ENCODE measurements at regions not wholly inside any gene's neighbourhood (a gene's known extent, or its start where the extent isn't known, plus 50 kb on each side); places are given as distances from the start of the nearest gene placed in this dataset.
"Not testable (repeated sequence)": the region's sequence is repeated elsewhere in the genome, so short reads cannot be mapped to it uniquely, and the experiment has no call there.

DNA sequence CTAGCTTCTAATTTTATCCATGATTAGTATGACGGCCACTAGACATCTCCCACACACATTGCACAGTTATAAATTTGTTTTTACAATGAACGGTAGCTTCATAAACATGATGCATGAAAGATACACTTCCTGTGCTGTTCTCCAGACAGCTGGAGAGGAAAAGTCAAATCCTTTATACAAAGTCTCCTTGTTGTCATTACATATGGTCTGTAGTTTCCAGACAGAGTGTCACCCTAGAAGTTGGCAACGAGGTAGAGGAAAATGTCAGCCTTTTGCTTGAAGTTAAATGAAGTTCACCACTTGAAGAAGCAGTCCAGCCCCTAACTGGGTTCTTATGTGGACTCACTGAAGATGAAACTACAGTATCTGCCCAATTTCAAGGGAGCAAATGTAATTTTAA, 253.0 kb upstream of the P2RY1 start:
- DNase-seq (ENCODE audit: low read depth): no peak

GRCh38 chr3:152583963-152584362, 251.0 kb upstream of the P2RY1 start:
- no peak for DNase-seq (ENCODE audit: low read depth)

DNA sequence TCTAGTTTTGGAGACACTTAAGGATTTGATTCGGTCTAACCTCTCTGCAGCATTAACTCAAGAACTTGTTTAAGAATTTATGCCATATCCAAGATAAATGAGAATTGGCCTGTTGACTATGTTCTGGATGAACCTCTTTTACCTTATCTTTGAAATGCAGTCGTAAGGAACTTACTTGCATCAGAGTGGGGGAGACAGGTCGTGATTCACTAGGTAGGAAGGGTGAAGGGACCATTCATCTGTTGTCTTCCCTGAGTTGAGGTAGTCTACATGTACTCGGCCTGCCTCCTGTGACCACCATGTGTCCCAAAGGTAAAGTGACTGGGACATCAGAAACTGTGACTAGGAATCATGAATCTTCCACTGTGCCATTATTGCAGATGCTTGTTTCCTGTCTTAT, 248.0 kb upstream of the P2RY1 start:
- no peak for DNase-seq (ENCODE audit: low read depth)

DNA sequence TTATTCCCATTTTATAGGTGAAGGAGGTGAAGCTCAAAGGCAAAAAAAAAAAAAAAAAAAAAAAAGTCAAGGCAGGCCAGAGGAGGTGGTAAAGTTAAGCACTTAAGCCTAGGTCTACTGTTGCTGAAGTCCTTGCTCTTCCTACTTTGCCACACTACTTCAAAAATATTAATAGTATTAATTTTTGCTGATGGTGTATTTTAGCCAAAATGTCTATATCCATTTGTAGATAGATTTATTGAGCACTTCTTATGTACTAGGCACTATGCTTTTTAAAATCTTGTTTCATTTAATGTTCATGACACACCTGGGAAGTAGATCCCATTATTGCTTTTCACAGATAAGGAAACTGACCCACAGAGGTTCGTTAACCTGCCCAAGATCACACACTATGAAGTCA, 247.1 kb upstream of the P2RY1 start:
- DNase-seq (ENCODE audit: low read depth): no peak

DNA sequence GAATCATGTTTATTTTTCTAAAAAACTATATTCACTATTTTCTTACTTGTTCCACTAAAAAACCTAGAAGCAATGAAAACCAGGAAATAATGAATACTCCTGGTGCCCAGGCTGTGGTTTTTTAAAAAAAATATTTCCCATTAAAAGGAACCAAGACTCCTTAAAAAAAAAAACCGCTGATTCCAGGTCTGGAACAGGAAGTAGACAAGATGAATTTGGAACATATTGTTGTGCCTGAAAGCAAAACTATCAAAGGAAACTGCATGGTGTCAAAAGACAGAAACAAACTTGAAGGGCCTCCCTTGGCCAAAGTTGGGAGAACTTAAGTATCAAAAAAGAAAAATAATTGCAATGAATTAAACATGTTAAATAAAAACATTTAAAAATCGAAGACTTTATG, 245.3 kb upstream of the P2RY1 start:
- no peak for DNase-seq (ENCODE audit: low read depth)

DNA sequence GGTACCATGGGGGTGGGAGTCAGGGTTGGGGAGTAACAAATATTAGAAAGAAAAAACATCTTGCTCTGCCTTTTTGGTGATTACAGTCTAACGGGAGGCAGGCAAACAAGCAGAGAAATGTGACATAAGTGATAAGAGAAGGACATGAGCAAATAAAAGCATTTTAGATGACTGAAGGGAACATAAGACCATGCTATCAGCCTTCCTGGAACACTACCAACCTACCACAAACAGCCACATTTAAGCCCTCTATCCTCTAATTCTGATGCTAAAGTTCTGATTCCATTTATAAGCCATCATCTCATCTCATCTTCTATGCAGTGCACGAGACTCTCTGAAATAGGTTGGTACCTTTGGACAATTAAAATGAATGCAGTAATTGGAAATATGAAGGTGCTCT, 243.4 kb upstream of the P2RY1 start:
- DNase-seq (ENCODE audit: low read depth): no peak

DNA sequence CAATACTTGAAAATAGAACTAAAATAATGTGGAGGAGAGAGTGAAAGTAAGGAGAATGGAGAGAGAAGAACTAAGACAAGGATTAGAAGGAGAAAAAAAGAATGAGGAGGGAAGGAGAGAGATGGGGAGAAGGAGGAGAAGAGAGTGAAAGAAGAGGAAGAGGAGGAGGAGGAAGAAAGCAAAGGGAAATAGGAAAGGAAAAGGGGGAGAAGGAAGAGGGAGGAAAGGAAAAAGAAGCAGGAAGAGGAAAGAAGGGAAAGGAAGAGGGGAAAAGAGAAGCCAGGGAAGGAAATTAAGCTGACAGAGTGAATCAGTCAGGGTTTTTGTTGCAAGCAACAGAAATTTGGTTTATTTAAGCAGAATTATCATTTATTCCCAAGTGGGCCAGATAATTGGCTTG, 241.7 kb upstream of the P2RY1 start:
- no peak for DNase-seq (ENCODE audit: low read depth)

- peak; percentile 69 for DNase-seq (ENCODE audit: low read depth)
Observed at GRCh38 chr3:152595975-152596821, 238.7 kb upstream of the P2RY1 start.

DNA sequence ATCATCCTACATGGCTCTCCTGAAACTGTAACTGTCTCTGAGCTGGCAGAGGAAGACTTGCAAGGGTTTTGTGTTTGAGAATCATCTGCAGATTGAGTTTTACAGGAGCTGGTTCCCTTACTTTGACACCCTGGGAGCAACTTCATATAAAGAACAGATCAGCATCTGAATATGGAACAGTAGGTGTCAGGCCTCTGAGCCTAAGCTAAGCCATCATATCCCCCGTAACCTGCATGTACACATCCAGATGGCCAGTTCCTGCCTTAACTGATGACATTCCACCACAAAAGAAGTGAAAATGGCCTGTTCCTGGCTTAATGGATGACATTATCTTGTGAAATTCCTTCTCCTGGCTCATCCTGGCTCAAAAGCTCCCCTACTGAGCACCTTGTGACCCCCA, 238.1 kb upstream of the P2RY1 start:
- DNase-seq (ENCODE audit: low read depth): not testable (repeated sequence)

GRCh38 chr3:152606146-152606545, 228.8 kb upstream of the P2RY1 start:
- DNase-seq (ENCODE audit: low read depth): no peak

DNA sequence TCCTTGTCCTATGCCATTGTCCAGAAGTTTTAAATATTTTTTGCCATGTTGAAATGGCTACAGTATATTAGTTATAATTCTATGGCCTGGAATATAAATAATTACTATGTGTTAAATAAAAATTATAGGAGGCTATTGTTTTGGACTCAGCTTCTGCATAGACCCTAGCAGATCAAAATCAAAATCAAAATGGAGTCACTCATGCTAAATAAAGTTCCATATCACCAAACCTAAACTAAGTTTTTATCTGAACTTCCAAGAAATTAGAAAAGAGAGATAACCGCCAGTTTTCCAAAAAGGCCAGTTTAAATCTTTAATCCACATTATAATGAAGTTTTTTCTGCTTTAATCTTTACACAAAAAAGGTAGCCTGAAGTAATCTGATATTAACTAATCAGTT, 227.8 kb upstream of the P2RY1 start:
- DNase-seq (ENCODE audit: low read depth): no peak

DNA sequence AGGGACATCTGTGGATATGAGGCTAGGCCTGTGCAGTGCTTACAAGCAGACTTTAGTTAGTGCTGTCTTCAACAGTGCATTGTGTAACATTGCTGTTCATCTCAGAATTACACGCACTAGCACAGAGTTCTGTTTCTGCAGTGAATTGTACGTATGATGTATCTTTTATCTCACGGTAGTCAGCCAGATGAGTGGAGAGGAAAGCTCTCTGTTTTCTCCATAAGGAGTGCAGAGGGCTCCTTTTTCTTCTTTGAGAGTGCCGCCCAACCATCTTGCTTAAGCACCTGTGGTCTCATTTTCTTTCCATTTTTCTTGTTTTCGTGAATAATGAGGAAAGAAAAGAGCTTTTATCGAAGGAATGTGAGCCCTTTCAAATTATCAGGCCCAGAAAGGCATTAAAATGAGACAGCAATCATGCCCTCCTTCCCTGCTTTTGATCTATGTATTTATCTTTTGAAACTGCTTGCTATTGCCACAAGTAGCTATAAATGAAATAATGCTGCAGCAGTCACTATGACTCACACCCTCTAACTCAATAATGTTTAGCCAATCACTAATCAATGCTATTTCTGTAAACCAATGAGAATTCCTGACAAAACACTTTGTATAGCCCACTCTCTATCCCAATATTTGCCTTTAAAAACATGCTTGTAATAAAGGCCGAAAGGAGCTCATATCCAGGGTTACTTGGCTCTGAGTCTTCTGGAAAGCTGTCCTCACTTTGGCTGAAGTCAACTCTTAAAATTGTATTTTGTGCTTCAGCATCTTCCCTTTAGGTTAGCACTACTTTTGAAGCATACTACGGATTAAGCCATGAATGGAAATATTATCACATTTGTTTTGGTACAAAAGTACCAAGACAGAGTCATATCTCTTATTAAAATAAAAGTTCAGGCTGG, 226.0 kb upstream of the P2RY1 start:
- DNase-seq (ENCODE audit: low read depth): no peak

DNA sequence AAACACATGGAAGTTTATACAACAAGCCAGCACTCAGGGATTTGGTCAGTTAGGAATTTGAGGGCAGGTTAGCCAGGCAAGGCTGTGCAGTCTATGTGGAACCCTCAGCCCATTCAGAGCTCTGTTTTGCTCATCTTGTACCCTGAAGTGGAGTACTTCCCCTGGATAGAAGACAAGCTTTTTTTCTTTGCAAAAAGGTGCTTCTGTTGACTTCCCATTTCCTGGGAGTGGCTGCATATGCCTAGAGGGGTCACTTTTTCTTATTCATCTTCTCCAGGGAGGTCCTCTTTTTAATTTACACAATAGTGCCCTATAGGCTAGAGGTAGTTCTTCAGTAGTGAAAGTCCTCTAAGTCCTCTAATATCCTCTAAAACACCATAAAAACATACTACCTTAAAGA, 225.0 kb upstream of the P2RY1 start:
- no peak for DNase-seq (ENCODE audit: low read depth)

- no peak for DNase-seq (ENCODE audit: low read depth)
Observed at GRCh38 chr3:152610622-152611021, 224.3 kb upstream of the P2RY1 start.

DNA sequence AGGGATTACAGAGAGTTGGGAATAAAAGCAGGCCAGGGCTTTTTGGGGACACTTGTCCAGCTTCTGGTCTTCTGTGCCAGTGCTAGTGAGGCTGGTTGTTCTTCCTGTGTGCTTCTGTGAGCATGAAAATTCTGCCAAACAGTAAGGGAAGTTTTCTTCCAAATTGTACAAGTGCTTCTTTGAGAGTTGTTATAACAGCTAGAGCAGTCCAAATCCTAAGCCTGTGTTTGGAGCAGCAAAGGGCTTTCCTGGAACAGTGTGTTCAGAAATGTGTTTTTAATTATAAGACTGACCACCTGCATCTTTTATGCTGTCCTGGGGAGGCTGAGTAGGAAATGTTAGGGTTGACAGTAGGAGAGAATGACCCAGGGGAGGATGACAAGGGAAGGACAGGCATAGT, 223.0 kb upstream of the P2RY1 start:
- no peak for DNase-seq (ENCODE audit: low read depth)

DNA sequence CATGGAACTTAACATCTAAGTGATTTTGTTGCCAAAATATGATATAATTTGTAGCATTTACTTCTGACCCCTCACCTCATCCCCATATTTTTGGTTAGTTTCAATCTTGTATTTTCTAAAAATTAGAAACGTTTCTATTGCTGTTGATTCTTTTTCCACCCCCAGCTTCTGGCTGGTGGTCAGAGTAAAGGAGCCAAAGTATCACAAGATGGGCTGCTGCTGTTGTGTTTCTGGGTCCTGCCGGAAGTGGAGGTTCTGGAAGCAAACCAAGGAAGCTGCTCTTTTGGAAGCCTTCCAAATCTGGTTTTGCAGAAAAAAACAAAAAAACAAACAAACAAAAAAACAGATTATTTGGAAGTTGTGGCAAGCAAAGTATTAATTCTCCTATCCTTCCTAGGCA, 221.1 kb upstream of the P2RY1 start:
- no peak for DNase-seq (ENCODE audit: low read depth)

GRCh38 chr3:152615681-152616080, 219.2 kb upstream of the P2RY1 start:
- DNase-seq (ENCODE audit: low read depth): no peak

DNA sequence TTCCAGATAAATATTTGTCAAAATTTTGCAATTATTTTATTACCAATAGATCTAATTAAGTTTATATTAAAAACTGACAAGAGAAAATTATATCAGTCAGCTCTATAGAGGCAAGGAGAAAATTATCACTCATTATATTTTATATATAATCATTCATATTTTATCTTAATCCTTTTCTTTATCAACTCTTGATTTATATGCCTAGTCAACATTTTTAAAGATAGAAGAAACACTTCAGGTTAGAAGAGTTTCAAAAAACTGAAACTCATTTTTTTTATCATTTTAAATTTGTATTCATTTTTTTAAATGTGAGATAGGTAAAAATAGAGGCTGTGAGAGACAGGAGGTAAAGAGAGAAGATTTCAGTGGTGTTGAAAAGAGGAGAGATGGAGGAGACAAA, 217.3 kb upstream of the P2RY1 start:
- no peak for DNase-seq (ENCODE audit: low read depth)

DNA sequence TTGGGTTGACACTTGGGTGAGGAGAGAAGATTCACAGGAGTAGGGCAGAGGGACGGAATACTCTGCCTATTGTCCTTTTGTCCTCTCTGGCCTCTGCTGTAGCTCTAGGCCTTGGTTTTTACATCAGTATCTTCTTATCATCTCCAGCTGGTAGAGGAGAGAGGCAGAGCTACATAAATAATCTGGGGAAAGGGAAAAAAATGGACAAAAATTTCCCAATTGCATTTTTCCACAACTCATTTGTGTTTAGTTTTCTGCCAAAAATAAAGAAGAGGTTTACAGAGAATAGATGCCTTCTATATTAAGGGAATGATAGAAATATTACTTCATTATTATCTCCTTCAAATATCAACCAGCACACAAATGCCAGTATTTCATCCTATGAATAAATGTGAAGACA, 216.4 kb upstream of the P2RY1 start:
- no peak for DNase-seq (ENCODE audit: low read depth)

DNA sequence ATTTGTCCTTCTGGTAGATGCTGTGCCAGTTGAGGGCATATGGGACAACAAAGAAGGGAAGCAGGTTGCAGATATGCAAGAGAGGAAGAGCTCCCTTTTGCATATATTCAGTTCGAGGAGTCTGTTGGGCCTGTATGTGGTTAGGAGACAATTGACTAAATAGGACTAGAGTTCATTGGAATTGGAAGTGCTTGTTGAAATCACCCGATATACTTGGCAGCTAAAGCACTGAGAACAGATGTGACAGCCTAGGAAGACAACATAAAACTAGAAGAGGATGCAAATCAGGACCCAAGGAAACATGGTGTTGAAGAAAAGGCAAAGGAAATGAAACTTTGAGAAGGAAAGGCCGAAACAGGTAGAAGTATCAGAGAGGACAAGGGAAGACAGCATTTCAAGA, 215.2 kb upstream of the P2RY1 start:
- DNase-seq (ENCODE audit: low read depth): no peak

- no peak for DNase-seq (ENCODE audit: low read depth)
Observed at GRCh38 chr3:152620395-152620794, 214.5 kb upstream of the P2RY1 start.

GRCh38 chr3:152621006-152621868, 213.7 kb upstream of the P2RY1 start:
- DNase-seq (ENCODE audit: low read depth): no peak

Data from HS-5 (cell line).